ENCODE measurements at regions not wholly inside any gene's neighbourhood (a gene's known extent, or its start where the extent isn't known, plus 50 kb on each side); places are given as distances from the start of the nearest gene placed in this dataset.

- TF ChIP-seq POLR2A (IDR thresholded peaks at IDR 0.05; ENCODE audit: low read depth, low read length) (no peak), POLR2AphosphoS5 (IDR thresholded peaks at IDR 0.05; ENCODE audit: low read depth, low read length) (no peak), SPI1 (IDR thresholded peaks at IDR 0.05; ENCODE audit: low read depth, low read length) (no peak), TAF1 (IDR thresholded peaks at IDR 0.05; ENCODE audit: low read depth, low read length) (no peak), POU2F2 (IDR thresholded peaks at IDR 0.05; ENCODE audit: low read depth, low read length) (no peak)
These were observed 1051.7 kb downstream of the C4orf33 start for GRCh38 chr4:130147641-130148040.

Measured in GM12891 (cell line).